A549 (cell line): ENCODE measurements at regions not wholly inside any gene's neighbourhood (a gene's known extent, or its start where the extent isn't known, plus 50 kb on each side); places are given as distances from the start of the nearest gene placed in this dataset.

ENCODE experiments used
- KDM5A ChIP-seq: fragments of 200-600 bp; sonication (generic); IDR thresholded peaks from 2 replicates; pipeline ENCODE4 v1.6.1; 2016; ENCODE audit warnings: antibody characterized with exemption, mild to moderate bottlenecking
- POLR2A ChIP-seq: IDR thresholded peaks from 2 replicates; pipeline ENCODE4 v1.6.1; 2012; ENCODE audit warnings: mild to moderate bottlenecking, low read length
- RAD21 ChIP-seq, 2 experiments: fragments of >200 bp in 1 of 2; sonication (Bioruptor Twin) in 1 of 2; formaldehyde crosslinking in 1 of 2; IDR thresholded peaks in 1 of 2; conservative IDR thresholded peaks in 1 of 2; 2 replicates in 1 of 2; 3 replicates in 1 of 2; pipeline ENCODE4 v1.6.1; 2012 to 2018; ENCODE audit warnings: inconsistent platforms in 1 of 2

DNA sequence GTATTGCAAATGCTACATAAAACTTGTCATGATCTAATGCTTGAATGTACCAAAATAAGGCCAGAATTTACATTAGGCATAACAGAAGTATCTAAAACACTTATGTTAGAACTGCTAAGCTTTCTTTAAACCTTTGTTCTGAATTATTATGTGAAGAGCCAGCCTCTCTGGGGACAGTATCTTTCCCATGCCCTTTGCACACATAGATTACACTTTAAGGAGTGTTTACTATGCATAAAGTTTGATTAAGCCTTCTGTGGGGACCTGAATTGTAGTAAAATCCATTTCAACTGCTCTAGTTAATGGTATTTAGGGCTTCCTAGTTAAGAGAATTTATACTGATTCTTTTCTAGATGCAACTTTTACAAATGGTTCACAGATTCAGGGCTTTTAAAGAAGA lies 444.7 kb downstream of the IPMK start:
- TF ChIP-seq KDM5A (no peak), POLR2A (no peak), RAD21 (conservative IDR thresholded peaks at IDR 0.05 in 1 of 2, IDR thresholded peaks at IDR 0.05 in 1 of 2) (no peak)
